ENCODE measurements at regions not wholly inside any gene's neighbourhood (a gene's known extent, or its start where the extent isn't known, plus 50 kb on each side); places are given as distances from the start of the nearest gene placed in this dataset.

DNA sequence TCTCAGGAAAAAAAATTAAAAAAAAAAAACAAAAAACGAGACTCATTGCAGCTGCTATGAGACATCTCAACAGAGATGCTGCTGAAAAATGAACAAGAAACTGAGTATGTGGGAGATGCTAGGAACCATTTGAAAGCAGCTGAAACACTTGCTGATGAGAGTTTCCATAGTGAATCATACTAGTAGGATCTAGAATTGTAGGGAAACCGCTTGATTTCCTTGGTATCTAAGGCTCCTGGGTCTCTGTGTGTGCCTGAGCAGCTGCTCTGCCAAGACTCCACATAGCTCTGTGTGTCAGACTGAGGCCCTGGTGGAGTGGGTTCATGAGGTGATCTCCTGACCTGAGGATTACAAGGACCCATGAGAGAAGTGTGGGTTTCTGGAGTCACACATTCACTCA is 313.4 kb upstream of the NECTIN3 start:
- Histone ChIP-seq H2AFZ (ENCODE audit: low read depth, low read length) (no peak overlapping the region), H3K27ac (ENCODE audit: low read length) (no peak overlapping the region), H3K9me3 (ENCODE audit: low read length) (no peaks in the 10 kb centered on the region), H4K20me1 (ENCODE audit: insufficient read depth) (no peaks in the 10 kb centered on the region), H3K4me2 (ENCODE audit: low read length) (no peak overlapping the region), H3K79me2 (replicated peaks; ENCODE audit: insufficient read depth, low read length) (no peaks in the 10 kb centered on the region), H3F3A (ENCODE audit: insufficient read depth, low read length, poor library complexity, severe bottlenecking) (peaks cover 4% of the 10 kb centered on the region), H3K27me3 (ENCODE audit: insufficient read depth, low read depth, low read length) (no peaks in the 10 kb centered on the region), H3K36me3 (ENCODE audit: insufficient read depth, low read length) (no peaks in the 10 kb centered on the region), H3K9ac (ENCODE audit: low read length) (no peak overlapping the region), H3K4me3 (ENCODE audit: low read length) (no peak overlapping the region), H3K9me2 (ENCODE audit: insufficient read depth, low read length) (no peaks in the 10 kb centered on the region)
- TF ChIP-seq RAD21 (conservative IDR thresholded peaks at IDR 0.05) (no peak), MXI1 (conservative IDR thresholded peaks at IDR 0.05; ENCODE audit: poor library complexity, severe bottlenecking) (no peak), EZH2 (IDR thresholded peaks at IDR 0.05; ENCODE audit: borderline replicate concordance, insufficient read depth, low read length, poor library complexity, severe bottlenecking) (no peak), EP300 (conservative IDR thresholded peaks at IDR 0.05; ENCODE audit: poor library complexity, severe bottlenecking) (no peak), SMC3 (conservative IDR thresholded peaks at IDR 0.05; ENCODE audit: poor library complexity) (no peak), TAF1 (IDR thresholded peaks at IDR 0.05; ENCODE audit: low read depth) (no peak), POLR2AphosphoS5 (IDR thresholded peaks at IDR 0.05) (no peak)
- TF ChIP-seq, protein P1, sequence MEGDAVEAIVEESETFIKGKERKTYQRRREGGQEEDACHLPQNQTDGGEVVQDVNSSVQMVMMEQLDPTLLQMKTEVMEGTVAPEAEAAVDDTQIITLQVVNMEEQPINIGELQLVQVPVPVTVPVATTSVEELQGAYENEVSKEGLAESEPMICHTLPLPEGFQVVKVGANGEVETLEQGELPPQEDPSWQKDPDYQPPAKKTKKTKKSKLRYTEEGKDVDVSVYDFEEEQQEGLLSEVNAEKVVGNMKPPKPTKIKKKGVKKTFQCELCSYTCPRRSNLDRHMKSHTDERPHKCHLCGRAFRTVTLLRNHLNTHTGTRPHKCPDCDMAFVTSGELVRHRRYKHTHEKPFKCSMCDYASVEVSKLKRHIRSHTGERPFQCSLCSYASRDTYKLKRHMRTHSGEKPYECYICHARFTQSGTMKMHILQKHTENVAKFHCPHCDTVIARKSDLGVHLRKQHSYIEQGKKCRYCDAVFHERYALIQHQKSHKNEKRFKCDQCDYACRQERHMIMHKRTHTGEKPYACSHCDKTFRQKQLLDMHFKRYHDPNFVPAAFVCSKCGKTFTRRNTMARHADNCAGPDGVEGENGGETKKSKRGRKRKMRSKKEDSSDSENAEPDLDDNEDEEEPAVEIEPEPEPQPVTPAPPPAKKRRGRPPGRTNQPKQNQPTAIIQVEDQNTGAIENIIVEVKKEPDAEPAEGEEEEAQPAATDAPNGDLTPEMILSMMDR (IDR thresholded peaks at IDR 0.05; ENCODE audit: poor library complexity, severe bottlenecking), result no peak
- TF ChIP-seq, protein P2, sequence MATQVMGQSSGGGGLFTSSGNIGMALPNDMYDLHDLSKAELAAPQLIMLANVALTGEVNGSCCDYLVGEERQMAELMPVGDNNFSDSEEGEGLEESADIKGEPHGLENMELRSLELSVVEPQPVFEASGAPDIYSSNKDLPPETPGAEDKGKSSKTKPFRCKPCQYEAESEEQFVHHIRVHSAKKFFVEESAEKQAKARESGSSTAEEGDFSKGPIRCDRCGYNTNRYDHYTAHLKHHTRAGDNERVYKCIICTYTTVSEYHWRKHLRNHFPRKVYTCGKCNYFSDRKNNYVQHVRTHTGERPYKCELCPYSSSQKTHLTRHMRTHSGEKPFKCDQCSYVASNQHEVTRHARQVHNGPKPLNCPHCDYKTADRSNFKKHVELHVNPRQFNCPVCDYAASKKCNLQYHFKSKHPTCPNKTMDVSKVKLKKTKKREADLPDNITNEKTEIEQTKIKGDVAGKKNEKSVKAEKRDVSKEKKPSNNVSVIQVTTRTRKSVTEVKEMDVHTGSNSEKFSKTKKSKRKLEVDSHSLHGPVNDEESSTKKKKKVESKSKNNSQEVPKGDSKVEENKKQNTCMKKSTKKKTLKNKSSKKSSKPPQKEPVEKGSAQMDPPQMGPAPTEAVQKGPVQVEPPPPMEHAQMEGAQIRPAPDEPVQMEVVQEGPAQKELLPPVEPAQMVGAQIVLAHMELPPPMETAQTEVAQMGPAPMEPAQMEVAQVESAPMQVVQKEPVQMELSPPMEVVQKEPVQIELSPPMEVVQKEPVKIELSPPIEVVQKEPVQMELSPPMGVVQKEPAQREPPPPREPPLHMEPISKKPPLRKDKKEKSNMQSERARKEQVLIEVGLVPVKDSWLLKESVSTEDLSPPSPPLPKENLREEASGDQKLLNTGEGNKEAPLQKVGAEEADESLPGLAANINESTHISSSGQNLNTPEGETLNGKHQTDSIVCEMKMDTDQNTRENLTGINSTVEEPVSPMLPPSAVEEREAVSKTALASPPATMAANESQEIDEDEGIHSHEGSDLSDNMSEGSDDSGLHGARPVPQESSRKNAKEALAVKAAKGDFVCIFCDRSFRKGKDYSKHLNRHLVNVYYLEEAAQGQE (IDR thresholded peaks at IDR 0.05; ENCODE audit: borderline replicate concordance), result no peak

DNA sequence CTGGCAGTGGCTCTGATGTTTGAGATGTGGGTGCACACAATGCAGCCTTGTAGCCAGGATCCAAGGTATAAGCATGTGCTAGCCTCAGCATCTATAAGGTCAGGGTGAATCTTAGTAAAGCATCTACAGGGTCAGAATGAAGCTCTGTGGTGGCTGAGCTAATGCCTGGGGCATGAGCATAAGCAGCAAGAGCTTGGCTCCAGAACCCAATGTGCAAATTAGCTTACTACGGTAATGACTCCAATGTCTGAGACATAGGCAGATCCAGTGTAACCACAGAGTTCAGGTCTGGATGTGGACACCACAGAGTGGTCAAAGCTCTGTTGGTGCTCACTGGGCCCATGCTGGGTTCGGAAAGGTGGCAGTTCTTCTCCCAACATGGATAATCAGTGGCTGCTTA is 304.5 kb upstream of the NECTIN3 start:
- H3K27me3 ChIP-seq (ENCODE audit: insufficient read depth, low read depth, low read length), result no peaks in the 10 kb centered on the region
- no peak overlapping the region for H2AFZ ChIP-seq (ENCODE audit: low read depth, low read length)
- no peaks in the 10 kb centered on the region for H3K36me3 ChIP-seq (ENCODE audit: insufficient read depth, low read length)
- H3K9ac ChIP-seq (ENCODE audit: low read length), result no peak overlapping the region
- H3K4me2 ChIP-seq (ENCODE audit: low read length), result no peak overlapping the region
- H3K9me3 ChIP-seq (ENCODE audit: low read length), result no peaks in the 10 kb centered on the region
- TF ChIP-seq SMC3 (conservative IDR thresholded peaks at IDR 0.05; ENCODE audit: poor library complexity), result no peak
- no peak for TF ChIP-seq EZH2 (IDR thresholded peaks at IDR 0.05; ENCODE audit: borderline replicate concordance, insufficient read depth, low read length, poor library complexity, severe bottlenecking)
- TF ChIP-seq, protein P2 (IDR thresholded peaks at IDR 0.05; ENCODE audit: borderline replicate concordance), result no peak
- no peak for TF ChIP-seq MXI1 (conservative IDR thresholded peaks at IDR 0.05; ENCODE audit: poor library complexity, severe bottlenecking)
- TF ChIP-seq TAF1 (IDR thresholded peaks at IDR 0.05; ENCODE audit: low read depth), result no peak
- TF ChIP-seq EP300 (conservative IDR thresholded peaks at IDR 0.05; ENCODE audit: poor library complexity, severe bottlenecking), result no peak
- TF ChIP-seq, protein P1 (IDR thresholded peaks at IDR 0.05; ENCODE audit: poor library complexity, severe bottlenecking), result no peak
- TF ChIP-seq POLR2AphosphoS5 (IDR thresholded peaks at IDR 0.05), result no peak
- no peak for TF ChIP-seq RAD21 (conservative IDR thresholded peaks at IDR 0.05)
- no peak overlapping the region for H3K27ac ChIP-seq (ENCODE audit: low read length)
- H3K79me2 ChIP-seq (replicated peaks; ENCODE audit: insufficient read depth, low read length), result no peaks in the 10 kb centered on the region
- no peaks in the 10 kb centered on the region for H4K20me1 ChIP-seq (ENCODE audit: insufficient read depth)
- no peak overlapping the region for H3K4me3 ChIP-seq (ENCODE audit: low read length)
- no peaks in the 10 kb centered on the region for H3K9me2 ChIP-seq (ENCODE audit: insufficient read depth, low read length)
- no peaks in the 10 kb centered on the region for H3F3A ChIP-seq (ENCODE audit: insufficient read depth, low read length, poor library complexity, severe bottlenecking)
